ENCODE measurements at regions not wholly inside any gene's neighbourhood (a gene's known extent, or its start where the extent isn't known, plus 50 kb on each side); places are given as distances from the start of the nearest gene placed in this dataset.

DNA sequence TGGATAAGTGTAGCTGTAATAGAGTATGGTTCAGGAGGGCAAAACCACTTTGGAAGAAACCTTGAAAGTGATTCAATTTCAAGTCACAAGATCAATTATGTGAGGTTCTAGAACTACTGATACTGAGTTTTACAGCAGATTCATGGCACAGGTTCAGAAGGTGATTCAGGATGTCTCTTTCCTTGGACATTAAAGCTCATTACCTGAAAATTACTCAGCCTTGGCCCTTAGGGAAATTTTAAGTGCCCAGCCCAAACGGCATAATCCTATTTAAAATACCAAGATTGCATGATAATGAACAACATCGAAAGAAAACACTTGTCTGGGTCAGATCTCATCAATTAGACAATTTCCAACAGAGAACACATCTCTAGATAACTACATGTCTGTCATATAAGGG is 70.2 kb upstream of the SLC38A2 start:
- no peak for DNase-seq
- H3K9me3 ChIP-seq = no peaks in the 10 kb centered on the region
- H3K27ac ChIP-seq = no peak overlapping the region
- H3K4me1 ChIP-seq = peaks cover 0 to 32% (median 15%) of the 10 kb centered on the region in 4 donors
- 87% methylated on average over 2 of the region's 2 CpGs for WGBS (ENCODE audit: insufficient coverage, low coverage, low lambda C conversion rate, missing lambda C conversion rate)
- no peaks in the 10 kb centered on the region for H3K36me3 ChIP-seq
- no peak overlapping the region for H3K4me3 ChIP-seq
- TF ChIP-seq, protein P1, sequence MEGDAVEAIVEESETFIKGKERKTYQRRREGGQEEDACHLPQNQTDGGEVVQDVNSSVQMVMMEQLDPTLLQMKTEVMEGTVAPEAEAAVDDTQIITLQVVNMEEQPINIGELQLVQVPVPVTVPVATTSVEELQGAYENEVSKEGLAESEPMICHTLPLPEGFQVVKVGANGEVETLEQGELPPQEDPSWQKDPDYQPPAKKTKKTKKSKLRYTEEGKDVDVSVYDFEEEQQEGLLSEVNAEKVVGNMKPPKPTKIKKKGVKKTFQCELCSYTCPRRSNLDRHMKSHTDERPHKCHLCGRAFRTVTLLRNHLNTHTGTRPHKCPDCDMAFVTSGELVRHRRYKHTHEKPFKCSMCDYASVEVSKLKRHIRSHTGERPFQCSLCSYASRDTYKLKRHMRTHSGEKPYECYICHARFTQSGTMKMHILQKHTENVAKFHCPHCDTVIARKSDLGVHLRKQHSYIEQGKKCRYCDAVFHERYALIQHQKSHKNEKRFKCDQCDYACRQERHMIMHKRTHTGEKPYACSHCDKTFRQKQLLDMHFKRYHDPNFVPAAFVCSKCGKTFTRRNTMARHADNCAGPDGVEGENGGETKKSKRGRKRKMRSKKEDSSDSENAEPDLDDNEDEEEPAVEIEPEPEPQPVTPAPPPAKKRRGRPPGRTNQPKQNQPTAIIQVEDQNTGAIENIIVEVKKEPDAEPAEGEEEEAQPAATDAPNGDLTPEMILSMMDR (IDR thresholded peaks at IDR 0.05) = no peak
- no peak for TF ChIP-seq POLR2A (IDR thresholded peaks at IDR 0.05)
- intact Hi-C loops (cut with DNase I) = no loop called here
- H3K27me3 ChIP-seq = no peaks in the 10 kb centered on the region
- ATAC-seq = no peak

DNA sequence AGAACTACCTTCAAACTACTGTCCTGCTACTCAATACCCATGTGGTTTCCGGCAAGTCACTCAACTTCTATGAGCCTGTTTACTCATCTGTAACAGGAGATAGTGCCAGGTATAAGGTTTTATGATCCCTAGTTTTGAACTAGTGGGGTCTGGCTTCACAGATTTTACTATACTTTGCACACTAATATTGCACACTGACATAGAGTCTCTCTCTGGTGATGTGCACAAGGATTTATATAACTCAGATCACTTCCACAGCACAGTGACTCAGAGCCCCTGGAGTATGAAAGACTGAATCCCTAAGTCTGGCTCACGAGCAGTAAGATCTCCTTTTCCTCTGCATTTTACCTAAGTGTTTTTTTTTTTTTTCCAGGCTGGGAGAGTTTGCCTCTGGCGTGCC is 69.7 kb upstream of the SLC38A2 start:
- intact Hi-C loops (cut with DNase I) = no loop called here
- DNase-seq (no peak), ATAC-seq (no peak)
- TF ChIP-seq POLR2A (IDR thresholded peaks at IDR 0.05) = no peak
- TF ChIP-seq, protein P1 (IDR thresholded peaks at IDR 0.05) = no peak
- 83% methylated on average over 3 of the region's 3 CpGs for WGBS (ENCODE audit: insufficient coverage, low coverage, low lambda C conversion rate, missing lambda C conversion rate)
- H3K4me1 ChIP-seq = peaks cover 0 to 32% (median 15%) of the 10 kb centered on the region in 4 donors
- no peak overlapping the region for H3K27ac ChIP-seq
- no peak overlapping the region for H3K4me3 ChIP-seq
- no peaks in the 10 kb centered on the region for H3K9me3 ChIP-seq
- H3K27me3 ChIP-seq = no peaks in the 10 kb centered on the region
- no peaks in the 10 kb centered on the region for H3K36me3 ChIP-seq

DNA sequence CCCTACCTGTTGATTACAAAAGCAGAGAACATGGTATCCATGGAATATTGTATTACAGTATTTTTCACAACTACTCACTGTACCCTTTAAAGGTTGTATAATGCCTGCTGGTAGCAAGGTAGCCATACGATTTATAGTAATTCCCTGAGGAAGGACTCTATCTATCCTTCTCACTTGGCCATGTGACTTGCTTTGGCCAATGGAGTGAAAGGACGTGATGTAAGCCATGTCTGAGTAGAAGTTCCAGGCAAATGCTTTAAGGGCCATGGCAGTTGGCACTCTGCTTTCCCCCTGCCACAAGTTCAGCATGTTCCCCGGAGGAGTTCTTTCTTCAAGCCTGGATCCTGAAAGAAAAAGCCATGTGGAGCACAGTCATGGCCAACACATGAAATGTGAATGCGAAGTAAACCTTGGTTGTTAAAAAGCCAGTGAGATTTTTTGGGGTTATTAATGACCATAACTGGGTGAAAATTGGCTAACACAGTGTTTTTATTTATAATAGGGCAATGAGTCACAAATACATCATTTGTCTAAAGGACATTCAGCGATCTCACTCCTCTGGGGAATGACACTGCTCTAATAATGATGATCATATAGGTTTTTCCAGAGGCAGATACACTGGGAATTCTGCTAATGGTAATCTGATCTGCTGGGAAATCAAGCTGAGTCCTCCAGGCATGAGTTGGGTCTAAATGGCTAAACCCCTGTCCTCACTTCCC is 67.4 kb upstream of the SLC38A2 start:
- Histone ChIP-seq H3K4me3 (no peak overlapping the region), H3K4me1 (peaks cover 0 to 14% (median 9%) of the 10 kb centered on the region in 4 donors), H3K36me3 (no peaks in the 10 kb centered on the region), H3K27ac (no peak overlapping the region), H3K9me3 (no peaks in the 10 kb centered on the region), H3K27me3 (no peaks in the 10 kb centered on the region)
- intact Hi-C loops (cut with DNase I) = no loop called here
- 100% methylated on average over 2 of the region's 5 CpGs for WGBS (ENCODE audit: insufficient coverage, low coverage, low lambda C conversion rate, missing lambda C conversion rate)
- ATAC-seq = no peak
- TF ChIP-seq, protein P1 (IDR thresholded peaks at IDR 0.05) = no peak
- TF ChIP-seq POLR2A (IDR thresholded peaks at IDR 0.05) = no peak
- no peak for DNase-seq

DNA sequence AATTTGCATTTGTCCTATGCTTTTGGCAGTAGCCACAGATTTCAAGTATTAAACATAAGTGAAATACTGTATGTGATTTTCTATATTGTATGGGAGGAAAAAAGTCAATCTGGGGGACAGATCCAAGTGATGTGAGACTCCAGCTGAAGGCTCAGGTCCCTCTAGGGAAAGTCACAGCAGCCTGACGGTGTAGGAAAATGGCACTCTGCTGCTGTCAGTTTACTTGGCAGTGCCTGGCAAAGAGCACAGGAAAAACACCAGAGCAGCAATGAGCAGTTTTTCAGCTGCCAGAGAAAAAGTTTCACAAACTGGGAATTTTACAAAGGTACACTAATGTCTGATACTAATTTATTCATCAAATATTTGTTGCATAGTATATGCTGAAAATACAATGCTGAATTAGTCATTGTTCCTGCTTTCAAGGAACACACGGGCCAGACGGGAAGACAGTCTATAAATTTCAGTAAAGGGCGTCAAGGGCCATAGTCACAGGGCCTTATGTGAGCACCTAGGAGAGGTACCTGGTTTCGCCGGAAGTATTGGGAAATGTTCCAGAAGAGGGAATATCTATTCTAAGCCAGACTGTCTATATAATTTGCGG is 66.2 kb upstream of the SLC38A2 start:
- intact Hi-C loops (cut with DNase I) = no loop called here

More for the DNA sequence above, 66.2 kb upstream of the SLC38A2 start:
- TF ChIP-seq, protein P1 (IDR thresholded peaks at IDR 0.05) = no peak
- TF ChIP-seq POLR2A (IDR thresholded peaks at IDR 0.05) = no peak
- no peak overlapping the region for H3K27ac ChIP-seq
- H3K4me3 ChIP-seq = no peak overlapping the region
- 97% methylated on average over 7 of the region's 7 CpGs for WGBS (ENCODE audit: insufficient coverage, low coverage, low lambda C conversion rate, missing lambda C conversion rate)
- H3K36me3 ChIP-seq = no peaks in the 10 kb centered on the region
- DNase-seq = no peak
- peaks cover 0 to 7% (median 1%) of the 10 kb centered on the region in 4 donors for H3K4me1 ChIP-seq
- ATAC-seq = no peak
- H3K27me3 ChIP-seq = no peaks in the 10 kb centered on the region
- no peaks in the 10 kb centered on the region for H3K9me3 ChIP-seq

Measured in right lobe of liver (tissue), 6 donors.